ENCODE measurements at regions not wholly inside any gene's neighbourhood (a gene's known extent, or its start where the extent isn't known, plus 50 kb on each side); places are given as distances from the start of the nearest gene placed in this dataset.

- intact Hi-C loops (cut with DNase I; ENCODE audit: low total_unique reads), result no loop called here
- WGBS, 2 donors, result 92 to 93% methylated on average over 2 of the region's 2 CpGs
- TF ChIP-seq CTCF (IDR thresholded peaks at IDR 0.05) (no peak), POLR2A (IDR thresholded peaks at IDR 0.05) (no peak)
- no peaks in the 10 kb centered on the region for H3K4me1 ChIP-seq
- no peaks in the 10 kb centered on the region for H3K9me3 ChIP-seq
- no peaks in the 10 kb centered on the region for H3K27me3 ChIP-seq
- no peak for DNase-seq
- no peak overlapping the region for H3K27ac ChIP-seq
- H3K36me3 ChIP-seq (ENCODE audit: low read depth, missing control alignments), result no peaks in the 10 kb centered on the region
- H3K4me3 ChIP-seq, result no peak overlapping the region
Observed at GRCh38 chr15:88391700-88392099, 75.5 kb downstream of the MRPL46 start.

- H3K27me3 ChIP-seq, result no peaks in the 10 kb centered on the region
- H3K27ac ChIP-seq, result no peak overlapping the region
- WGBS, 2 donors, result 88 to 92% methylated on average over 12 of the region's 12 CpGs
- H3K36me3 ChIP-seq (ENCODE audit: low read depth, missing control alignments), result no peaks in the 10 kb centered on the region
- TF ChIP-seq POLR2A (IDR thresholded peaks at IDR 0.05) (no peak), CTCF (IDR thresholded peaks at IDR 0.05) (no peak)
- H3K4me1 ChIP-seq, result no peaks in the 10 kb centered on the region
- H3K4me3 ChIP-seq, result no peak overlapping the region
- no peak for DNase-seq
- intact Hi-C loops (cut with DNase I; ENCODE audit: low total_unique reads), result no loop called here
- no peaks in the 10 kb centered on the region for H3K9me3 ChIP-seq
Observed at GRCh38 chr15:88391006-88391405, 76.2 kb downstream of the MRPL46 start.

GRCh38 chr15:88390164-88390901, 76.9 kb downstream of the MRPL46 start:
- H3K9me3 ChIP-seq, result no peaks in the 10 kb centered on the region
- no peak overlapping the region for H3K4me3 ChIP-seq
- TF ChIP-seq POLR2A (IDR thresholded peaks at IDR 0.05) (no peak), CTCF (IDR thresholded peaks at IDR 0.05) (no peak)
- no peaks in the 10 kb centered on the region for H3K36me3 ChIP-seq (ENCODE audit: low read depth, missing control alignments)
- H3K4me1 ChIP-seq, result no peaks in the 10 kb centered on the region
- no peaks in the 10 kb centered on the region for H3K27me3 ChIP-seq
- DNase-seq, result no peak
- intact Hi-C loops (cut with DNase I; ENCODE audit: low total_unique reads), result no loop called here
- WGBS, 2 donors, result 81 to 86% methylated on average over 4 of the region's 4 CpGs
- no peak overlapping the region for H3K27ac ChIP-seq

GRCh38 chr15:88389120-88389519, 78.1 kb downstream of the MRPL46 start:
- Histone ChIP-seq H3K4me1 (no peaks in the 10 kb centered on the region), H3K36me3 (ENCODE audit: low read depth, missing control alignments) (no peaks in the 10 kb centered on the region), H3K4me3 (no peak overlapping the region), H3K27ac (no peak overlapping the region), H3K27me3 (no peaks in the 10 kb centered on the region), H3K9me3 (no peaks in the 10 kb centered on the region)
- no peak for TF ChIP-seq CTCF (IDR thresholded peaks at IDR 0.05)
- no peak for TF ChIP-seq POLR2A (IDR thresholded peaks at IDR 0.05)
- no peak for DNase-seq
- intact Hi-C loops (cut with DNase I; ENCODE audit: low total_unique reads), result no loop called here
- WGBS, 2 donors, result 84 to 95% methylated on average over 5 of the region's 5 CpGs

GRCh38 chr15:88388686-88389085, 78.5 kb downstream of the MRPL46 start:
- no peak for DNase-seq
- H3K4me3 ChIP-seq, result no peak overlapping the region
- no peaks in the 10 kb centered on the region for H3K9me3 ChIP-seq
- H3K36me3 ChIP-seq (ENCODE audit: low read depth, missing control alignments), result no peaks in the 10 kb centered on the region
- no peak overlapping the region for H3K27ac ChIP-seq
- intact Hi-C loops (cut with DNase I; ENCODE audit: low total_unique reads), result no loop called here
- 51 to 59% methylated on average over 3 of the region's 3 CpGs for WGBS, 2 donors
- H3K4me1 ChIP-seq, result no peaks in the 10 kb centered on the region
- TF ChIP-seq CTCF (IDR thresholded peaks at IDR 0.05) (no peak), POLR2A (IDR thresholded peaks at IDR 0.05) (no peak)
- H3K27me3 ChIP-seq, result no peaks in the 10 kb centered on the region
